Sigmoid colon (tissue), 6 donors: ENCODE measurements at regions not wholly inside any gene's neighbourhood (a gene's known extent, or its start where the extent isn't known, plus 50 kb on each side); places are given as distances from the start of the nearest gene placed in this dataset.

Experiments
- DNase-seq: peaks from one replicate; pipeline ENCODE4 v3.0.0-alpha.2; 2019
- H3K27ac ChIP-seq, 4 donors: fragments of 200-600 bp; sonication (generic); one replicate each; pipeline ENCODE4 v1.5.1; 2016 to 2019; ENCODE audit warnings: mild to moderate bottlenecking in 1 of 4
- H3K27me3 ChIP-seq, 3 donors: fragments of 200-600 bp; sonication (generic); one replicate each; pipeline ENCODE4 v1.5.1; 2019; ENCODE audit warnings: mild to moderate bottlenecking in 1 of 3
- H3K36me3 ChIP-seq, 4 donors: fragments of 200-600 bp; sonication (generic); one replicate each; pipeline ENCODE4 v1.5.1; 2016 to 2019
- H3K4me1 ChIP-seq, 4 donors: fragments of 200-600 bp; sonication (generic); one replicate each; pipeline ENCODE4 v1.5.1; 2017 to 2019
- H3K4me3 ChIP-seq, 4 donors: fragments of 200-600 bp; sonication (generic); one replicate each; pipeline ENCODE4 v1.5.1; 2017 to 2019; ENCODE audit warnings: mild to moderate bottlenecking in 2 of 4, moderate library complexity in 1 of 4
- H3K9me3 ChIP-seq, 4 donors: fragments of 200-600 bp in 3 of 4; sonication (generic) in 3 of 4; one replicate each; pipeline versions ENCODE4 v1.5.1 to v1.6.1; 2013 to 2019
- CTCF ChIP-seq, 4 experiments: fragments of 450-650 bp in 3 of 4; fragments of 200-600 bp in 1 of 4; IDR thresholded peaks; one replicate each; pipeline ENCODE4 v1.5.1; 2016 to 2019; ENCODE audit warnings: antibody characterized with exemption in 4 of 4, mild to moderate bottlenecking in 3 of 4, moderate library complexity in 2 of 4
- EP300 ChIP-seq, 4 donors: sonication (generic); formaldehyde crosslinking; IDR thresholded peaks; one replicate each; pipeline ENCODE4 v1.6.1; 2017; ENCODE audit warnings: antibody characterized with exemption in 4 of 4
- POLR2A ChIP-seq, 2 donors: fragments of 450-650 bp; IDR thresholded peaks; one replicate each; pipeline ENCODE4 v1.6.1; 2016; ENCODE audit warnings: antibody characterized with exemption in 2 of 2, mild to moderate bottlenecking in 2 of 2, moderate library complexity in 2 of 2
- POLR2AphosphoS5 ChIP-seq, 4 donors: sonication (generic); formaldehyde crosslinking; IDR thresholded peaks; one replicate each; pipeline ENCODE4 v1.6.1; 2017; ENCODE audit warnings: antibody characterized with exemption in 4 of 4
- WGBS, 2 donors: extraction: QIAGEN DNeasy Blood & Tissue Kit; methylation state at CpG; one replicate each; pipeline ENCODE4 v1.1.7; 2013; 5-methylcytosine and 5-hydroxymethylcytosine counted together
- intact Hi-C: fragments of 100-400 bp; cut with DNase I; formaldehyde crosslinking; loops from one replicate; pipeline ENCODE4 v1.15.1; 2023
- donor health status: healthy with polysubstance abuse.
- donor health status: healthy.

GRCh38 chr15:39426552-39427532 is 154.0 kb upstream of the THBS1 start:
- H3K27me3 ChIP-seq: no peaks in the 10 kb centered on the region
- peak in 2 of 4 donors; percentile 48 to 55 for TF ChIP-seq POLR2AphosphoS5 (IDR thresholded peaks at IDR 0.05)
- no peak for TF ChIP-seq CTCF (IDR thresholded peaks at IDR 0.05)
- TF ChIP-seq POLR2A (IDR thresholded peaks at IDR 0.05): no peak
- peak in 2 of 4 donors; percentile 34 to 66 for TF ChIP-seq EP300 (IDR thresholded peaks at IDR 0.05)
- H3K4me1 ChIP-seq: peaks cover 0 to 32% (median 18%) of the 10 kb centered on the region in 4 donors
- no peaks in the 10 kb centered on the region for H3K9me3 ChIP-seq
- DNase-seq: peak; percentile 77
- 40 to 77% methylated on average over 19 of the region's 19 CpGs for WGBS, 2 donors
- H3K4me3 ChIP-seq: peak overlapping the region in 2 of 4 donors; percentile 9 to 13
- peak overlapping the region in 2 of 4 donors; percentile 30 to 52 for H3K27ac ChIP-seq
- intact Hi-C loops: no loop called here
- H3K36me3 ChIP-seq: no peaks in the 10 kb centered on the region

GRCh38 chr15:39427705-39428104 is 153.2 kb upstream of the THBS1 start:
- H3K27me3 ChIP-seq: no peaks in the 10 kb centered on the region
- DNase-seq: no peak
- no peaks in the 10 kb centered on the region for H3K36me3 ChIP-seq
- H3K4me1 ChIP-seq: peaks cover 0 to 40% (median 26%) of the 10 kb centered on the region in 4 donors
- WGBS, 2 donors: 45 to 86% methylated on average over 3 of the region's 3 CpGs
- no peaks in the 10 kb centered on the region for H3K9me3 ChIP-seq
- intact Hi-C loops: no loop called here
- H3K4me3 ChIP-seq: no peak overlapping the region
- no peak for TF ChIP-seq POLR2AphosphoS5 (IDR thresholded peaks at IDR 0.05)
- TF ChIP-seq CTCF (IDR thresholded peaks at IDR 0.05): no peak
- no peak for TF ChIP-seq POLR2A (IDR thresholded peaks at IDR 0.05)
- TF ChIP-seq EP300 (IDR thresholded peaks at IDR 0.05): no peak
- peak overlapping the region in 2 of 4 donors; percentile 33 to 52 for H3K27ac ChIP-seq

- Histone ChIP-seq H3K4me1 (peaks cover 0 to 63% (median 45%) of the 10 kb centered on the region in 4 donors), H3K27me3 (no peaks in the 10 kb centered on the region), H3K9me3 (no peaks in the 10 kb centered on the region), H3K27ac (peak overlapping the region in 1 of 4 donors; percentile 50), H3K4me3 (no peak overlapping the region), H3K36me3 (no peaks in the 10 kb centered on the region)
- 18 to 32% methylated on average over 3 of the region's 3 CpGs for WGBS, 2 donors
- intact Hi-C loops: no loop called here
- DNase-seq: no peak
- TF ChIP-seq CTCF (IDR thresholded peaks at IDR 0.05) (no peak), EP300 (IDR thresholded peaks at IDR 0.05) (no peak), POLR2AphosphoS5 (IDR thresholded peaks at IDR 0.05) (no peak), POLR2A (IDR thresholded peaks at IDR 0.05) (no peak)
Observed at GRCh38 chr15:39429898-39430357, 151.0 kb upstream of the THBS1 start.

- WGBS, 2 donors: 76 to 87% methylated on average over 3 of the region's 3 CpGs
- no peak for DNase-seq
- no peaks in the 10 kb centered on the region for H3K36me3 ChIP-seq
- H3K27me3 ChIP-seq: no peaks in the 10 kb centered on the region
- H3K27ac ChIP-seq: peak overlapping the region in 1 of 4 donors; percentile 50
- no peak for TF ChIP-seq EP300 (IDR thresholded peaks at IDR 0.05)
- TF ChIP-seq POLR2A (IDR thresholded peaks at IDR 0.05): no peak
- no peak for TF ChIP-seq CTCF (IDR thresholded peaks at IDR 0.05)
- no peak for TF ChIP-seq POLR2AphosphoS5 (IDR thresholded peaks at IDR 0.05)
- peaks cover 0 to 67% (median 45%) of the 10 kb centered on the region in 4 donors for H3K4me1 ChIP-seq
- no peaks in the 10 kb centered on the region for H3K9me3 ChIP-seq
- no peak overlapping the region for H3K4me3 ChIP-seq
- intact Hi-C loops: no loop called here
Observed at GRCh38 chr15:39430389-39430788, 150.5 kb upstream of the THBS1 start.
